ENCODE measurements at regions not wholly inside any gene's neighbourhood (a gene's known extent, or its start where the extent isn't known, plus 50 kb on each side); places are given as distances from the start of the nearest gene placed in this dataset.

GRCh38 chr18:24593886-24594285 lies 133.4 kb downstream of the HRH4 start:
- H3K27me3 ChIP-seq (ENCODE audit: control insufficient read depth in 4 of 4, insufficient read depth in 4 of 4, low read length in 3 of 4), result peaks cover 0 to 3% (median 0%) of the 10 kb centered on the region in 4 donors
- H3K9me3 ChIP-seq (ENCODE audit: control insufficient read depth in 4 of 4, low read length in 3 of 4), result no peaks in the 10 kb centered on the region
- H3K36me3 ChIP-seq (ENCODE audit: control insufficient read depth in 4 of 4, insufficient read depth in 3 of 4, low read depth in 1 of 4, low read length in 3 of 4), result no peaks in the 10 kb centered on the region
- H3K4me1 ChIP-seq (ENCODE audit: control insufficient read depth in 4 of 4, insufficient read depth in 4 of 4, low read length in 3 of 4), result no peaks in the 10 kb centered on the region
- H3K4me3 ChIP-seq (ENCODE audit: low read depth in 1 of 3, low read length in 3 of 3), result no peak overlapping the region
- no peak overlapping the region for H3K9ac ChIP-seq (ENCODE audit: low read depth in 1 of 2, low read length in 2 of 2)
- no peak overlapping the region for H3K27ac ChIP-seq (ENCODE audit: low read depth in 1 of 2, low read length in 2 of 2)
- no peak for DNase-seq (ENCODE audit: low spot score)
- 82% methylated on average over 4 of the region's 4 CpGs for WGBS
- TF ChIP-seq HNF4G (IDR thresholded peaks at IDR 0.05), result no peak

DNA sequence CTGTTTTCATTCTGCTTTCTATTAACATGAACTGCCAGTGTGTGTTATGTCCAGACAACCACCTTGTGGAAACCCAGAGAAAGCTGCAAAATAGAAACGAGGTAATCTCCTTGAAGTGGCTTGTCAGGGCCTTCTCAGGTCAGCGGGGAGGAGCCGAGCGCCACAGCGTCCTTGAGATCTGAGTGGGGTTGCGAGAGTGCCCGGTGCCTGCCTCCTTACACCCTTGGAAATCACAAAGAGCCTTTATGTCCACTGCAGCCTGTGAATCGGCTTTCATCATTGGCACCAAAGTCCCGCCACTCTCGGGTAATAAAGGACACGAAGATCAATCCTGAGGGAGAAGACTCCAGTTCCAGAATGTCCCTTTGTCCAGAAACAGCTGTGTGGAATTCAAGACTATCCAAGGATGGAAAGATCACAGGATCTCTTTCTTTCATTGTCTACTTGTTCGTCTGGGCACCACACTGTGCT lies 135.2 kb downstream of the HRH4 start:
- TF ChIP-seq TAF1 (conservative IDR thresholded peaks at IDR 0.05), result no peak
- no peak for TF ChIP-seq CTCF (IDR thresholded peaks at IDR 0.05; ENCODE audit: low read depth, low read length, missing input control)
- TF ChIP-seq YY1 (IDR thresholded peaks at IDR 0.05), result no peak
- TF ChIP-seq FOXA2 (IDR thresholded peaks at IDR 0.05), result no peak
- TF ChIP-seq, protein P1, sequence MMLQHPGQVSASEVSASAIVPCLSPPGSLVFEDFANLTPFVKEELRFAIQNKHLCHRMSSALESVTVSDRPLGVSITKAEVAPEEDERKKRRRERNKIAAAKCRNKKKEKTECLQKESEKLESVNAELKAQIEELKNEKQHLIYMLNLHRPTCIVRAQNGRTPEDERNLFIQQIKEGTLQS (IDR thresholded peaks at IDR 0.05), result no peak
- no peak for TF ChIP-seq GABPA (IDR thresholded peaks at IDR 0.05 in 1 of 2, conservative IDR thresholded peaks at IDR 0.05 in 1 of 2)
- no peak for TF ChIP-seq RAD21 (IDR thresholded peaks at IDR 0.05)
- no peak for TF ChIP-seq FOXA1 (IDR thresholded peaks at IDR 0.05)
- TF ChIP-seq EGR1 (IDR thresholded peaks at IDR 0.05; ENCODE audit: low read depth in 2 of 2), result no peak
- no peak for TF ChIP-seq ZBTB33 (IDR thresholded peaks at IDR 0.05)
- no peak for TF ChIP-seq JUND (IDR thresholded peaks at IDR 0.05)
- TF ChIP-seq, protein P2, sequence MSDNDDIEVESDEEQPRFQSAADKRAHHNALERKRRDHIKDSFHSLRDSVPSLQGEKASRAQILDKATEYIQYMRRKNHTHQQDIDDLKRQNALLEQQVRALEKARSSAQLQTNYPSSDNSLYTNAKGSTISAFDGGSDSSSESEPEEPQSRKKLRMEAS (IDR thresholded peaks at IDR 0.05), result no peak
- no peak for TF ChIP-seq REST (IDR thresholded peaks at IDR 0.05)
- no peak for TF ChIP-seq HNF4A (conservative IDR thresholded peaks at IDR 0.05)
- TF ChIP-seq NR2F2 (IDR thresholded peaks at IDR 0.05), result no peak
- no peak for TF ChIP-seq HNF4G (IDR thresholded peaks at IDR 0.05)
- no peak for DNase-seq (ENCODE audit: low spot score)
- Histone ChIP-seq H3K27ac (ENCODE audit: low read depth in 1 of 2, low read length in 2 of 2) (no peak overlapping the region), H3K4me3 (ENCODE audit: low read depth in 1 of 3, low read length in 3 of 3) (no peak overlapping the region), H3K9ac (ENCODE audit: low read depth in 1 of 2, low read length in 2 of 2) (no peak overlapping the region), H3K4me1 (ENCODE audit: control insufficient read depth in 4 of 4, insufficient read depth in 4 of 4, low read length in 3 of 4) (no peaks in the 10 kb centered on the region), H3K27me3 (ENCODE audit: control insufficient read depth in 4 of 4, insufficient read depth in 4 of 4, low read length in 3 of 4) (peaks cover 0 to 4% (median 0%) of the 10 kb centered on the region in 4 donors), H3K36me3 (ENCODE audit: control insufficient read depth in 4 of 4, insufficient read depth in 3 of 4, low read depth in 1 of 4, low read length in 3 of 4) (no peaks in the 10 kb centered on the region), H3K9me3 (ENCODE audit: control insufficient read depth in 4 of 4, low read length in 3 of 4) (no peaks in the 10 kb centered on the region)
- 76% methylated on average over 12 of the region's 12 CpGs for whole genome bisulfite sequencing

Measured in liver (tissue), 8 donors.